ENCODE measurements at regions not wholly inside any gene's neighbourhood (a gene's known extent, or its start where the extent isn't known, plus 50 kb on each side); places are given as distances from the start of the nearest gene placed in this dataset.

GRCh38 chr3:117887031-117887430 lies 1147.6 kb downstream of the IGSF11 start:
- DNase-seq (ENCODE audit: low read depth in 2 of 2): no peak

GRCh38 chr3:117887901-117888300 lies 1146.7 kb downstream of the IGSF11 start:
- no peak for DNase-seq (ENCODE audit: low read depth in 2 of 2)

GRCh38 chr3:117892431-117892841 lies 1142.2 kb downstream of the IGSF11 start:
- no peak for DNase-seq (ENCODE audit: low read depth in 2 of 2)

- DNase-seq (ENCODE audit: low read depth in 2 of 2): no peak
Measured at GRCh38 chr3:117893001-117893400, 1141.6 kb downstream of the IGSF11 start.

- no peak for DNase-seq (ENCODE audit: low read depth in 2 of 2)
Measured at GRCh38 chr3:117893638-117894037, 1141.0 kb downstream of the IGSF11 start.

- no peak for DNase-seq (ENCODE audit: low read depth in 2 of 2)
Measured at GRCh38 chr3:117898722-117899522, 1135.7 kb downstream of the IGSF11 start.

- DNase-seq (ENCODE audit: low read depth in 2 of 2): no peak
Measured at GRCh38 chr3:117903226-117903625, 1131.4 kb downstream of the IGSF11 start.

- no peak for DNase-seq (ENCODE audit: low read depth in 2 of 2)
Measured at GRCh38 chr3:117910820-117911521, 1123.7 kb downstream of the IGSF11 start.

GRCh38 chr3:117912352-117912751 lies 1122.3 kb downstream of the IGSF11 start:
- no peak for DNase-seq (ENCODE audit: low read depth in 2 of 2)

GRCh38 chr3:117914540-117915100 lies 1120.0 kb downstream of the IGSF11 start:
- DNase-seq (ENCODE audit: low read depth in 2 of 2): no peak

- DNase-seq (ENCODE audit: low read depth in 2 of 2): no peak
Measured at GRCh38 chr3:117916839-117917238, 1117.8 kb downstream of the IGSF11 start.

GRCh38 chr3:117919621-117920020 lies 1115.0 kb downstream of the IGSF11 start:
- no peak for DNase-seq (ENCODE audit: low read depth in 2 of 2)

GRCh38 chr3:117920253-117920898 lies 1114.3 kb downstream of the IGSF11 start:
- no peak for DNase-seq (ENCODE audit: low read depth in 2 of 2)

- DNase-seq (ENCODE audit: low read depth in 2 of 2): no peak
Measured at GRCh38 chr3:117921411-117921810, 1113.2 kb downstream of the IGSF11 start.

GRCh38 chr3:117922039-117922438 lies 1112.6 kb downstream of the IGSF11 start:
- DNase-seq (ENCODE audit: low read depth in 2 of 2): no peak

GRCh38 chr3:117926819-117927218 lies 1107.8 kb downstream of the IGSF11 start:
- DNase-seq (ENCODE audit: low read depth in 2 of 2): no peak

GRCh38 chr3:117927825-117928224 lies 1106.8 kb downstream of the IGSF11 start:
- no peak for DNase-seq (ENCODE audit: low read depth in 2 of 2)

- no peak for DNase-seq (ENCODE audit: low read depth in 2 of 2)
Measured at GRCh38 chr3:117928836-117929235, 1105.8 kb downstream of the IGSF11 start.

GRCh38 chr3:117932441-117932840 lies 1102.2 kb downstream of the IGSF11 start:
- no peak for DNase-seq (ENCODE audit: low read depth in 2 of 2)

- DNase-seq (ENCODE audit: low read depth in 2 of 2): no peak
Measured at GRCh38 chr3:117936159-117936558, 1098.5 kb downstream of the IGSF11 start.

- DNase-seq (ENCODE audit: low read depth in 2 of 2): no peak
Measured at GRCh38 chr3:117938974-117939373, 1095.7 kb downstream of the IGSF11 start.

GRCh38 chr3:117939425-117940027 lies 1095.1 kb downstream of the IGSF11 start:
- DNase-seq (ENCODE audit: low read depth in 2 of 2): no peak
